SK-N-SH (cell line): ENCODE measurements at regions not wholly inside any gene's neighbourhood (a gene's known extent, or its start where the extent isn't known, plus 50 kb on each side); places are given as distances from the start of the nearest gene placed in this dataset.

Source experiments
- CTCF ChIA-PET: fragments of 300-600, 350-600 bp; formaldehyde crosslinking; extraction: SDS; loops from one replicate; lab custom pipeline; 2021; lab: Yijun Ruan, JAX
- POLR2A ChIA-PET: fragments of 350-600 bp; sonication (Branson Sonifier 250); formaldehyde crosslinking; extraction: SDS; loops from one replicate; lab custom pipeline; 2020; ENCODE audit warnings: antibody characterized with exemption, inconsistent platforms; lab: Yijun Ruan, JAX
- DNase-seq: peaks from one replicate; pipeline ENCODE4 v3.0.0; 2012
- H2AFZ ChIP-seq: fragments of 200-600 bp; sonication (generic); 2 replicates; pipeline ENCODE4 v1.8.1; 2016; ENCODE audit warnings: antibody characterized with exemption, mild to moderate bottlenecking, low read depth
- H3F3A ChIP-seq: fragments of 200-600 bp; sonication (generic); replicated peaks from 2 replicates; pipeline ENCODE3; 2016; ENCODE audit warnings: antibody characterized with exemption, mild to moderate bottlenecking; ENCODE audit not compliant: insufficient read depth
- H3K27ac ChIP-seq, 2 experiments: fragments of 200-500 bp in 1 of 2; fragments of 200-600 bp in 1 of 2; sonication (Bioruptor generic) in 1 of 2; sonication (generic), shearing (Covaris generic) in 1 of 2; 2 replicates each; pipeline versions ENCODE4 v1.5.1 to v1.6.1; 2014 to 2016; ENCODE audit warnings: low read depth in 2 of 2, inconsistent platforms in 1 of 2, low read length in 1 of 2, mild to moderate bottlenecking in 1 of 2, mixed read lengths in 1 of 2
- H3K27me3 ChIP-seq: fragments of 200-600 bp; sonication (generic), shearing (Covaris generic); 2 replicates; pipeline ENCODE4 v1.6.1; 2016; ENCODE audit warnings: mixed run types; ENCODE audit not compliant: insufficient read depth
- H3K36me3 ChIP-seq, 2 experiments: fragments of 200-500 bp in 1 of 2; fragments of 200-600 bp in 1 of 2; sonication (Bioruptor generic) in 1 of 2; sonication (generic) in 1 of 2; replicated peaks in 1 of 2; 2 replicates each; pipeline versions ENCODE3 to v1.5.1; 2014 to 2016; ENCODE audit warnings: low read length in 1 of 2, mild to moderate bottlenecking in 1 of 2; ENCODE audit not compliant: insufficient read depth in 2 of 2, control insufficient read depth in 1 of 2
- H3K4me1 ChIP-seq, 2 experiments: fragments of 200-500 bp in 1 of 2; fragments of 200-600 bp in 1 of 2; sonication (Bioruptor generic) in 1 of 2; sonication (generic), shearing (Covaris generic) in 1 of 2; 2 replicates each; pipeline versions ENCODE4 v1.5.1 to v1.6.1; 2014 to 2016; ENCODE audit warnings: low read depth in 1 of 2, low read length in 1 of 2, mixed run types in 1 of 2; ENCODE audit not compliant: insufficient read depth in 2 of 2, control insufficient read depth in 1 of 2
- H3K4me2 ChIP-seq: fragments of 200-600 bp; sonication (generic), shearing (Covaris generic); 2 replicates; pipeline ENCODE4 v1.6.1; 2017; ENCODE audit warnings: mixed run types
- H3K4me3 ChIP-seq, 2 experiments: fragments of 200-500 bp in 1 of 2; fragments of 200-600 bp in 1 of 2; sonication (Bioruptor generic) in 1 of 2; sonication (generic), shearing (Covaris generic) in 1 of 2; 2 replicates each; pipeline versions ENCODE4 v1.5.1 to v1.8.1; 2014 to 2016; ENCODE audit warnings: low read depth in 2 of 2, inconsistent platforms in 1 of 2, low read length in 1 of 2, mild to moderate bottlenecking in 1 of 2, mixed read lengths in 1 of 2, moderate library complexity in 1 of 2
- H3K79me2 ChIP-seq: fragments of 200-600 bp; sonication (generic); 2 replicates; pipeline ENCODE4 v1.8.1; 2017; ENCODE audit warnings: mild to moderate bottlenecking; ENCODE audit not compliant: insufficient read depth
- H3K9ac ChIP-seq: fragments of 200-600 bp; sonication (generic); 2 replicates; pipeline ENCODE4 v1.6.1; 2017; ENCODE audit warnings: mixed run types
- H3K9me2 ChIP-seq: fragments of 200-600 bp; sonication (generic); 2 replicates; pipeline ENCODE4 v1.6.1; 2017; ENCODE audit warnings: mixed run types
- H3K9me3 ChIP-seq: fragments of 200-600 bp; sonication (generic); 2 replicates; pipeline ENCODE4 v1.6.1; 2017; ENCODE audit warnings: mixed run types, mild to moderate bottlenecking, moderate library complexity
- H4K20me1 ChIP-seq: fragments of 200-600 bp; sonication (generic); 2 replicates; pipeline ENCODE4 v1.6.1; 2017; ENCODE audit warnings: mild to moderate bottlenecking, mixed run types; ENCODE audit not compliant: insufficient read depth
- ELF1 ChIP-seq: IDR thresholded peaks from 2 replicates; pipeline ENCODE4 v1.4.0; 2012
- EZH2phosphoT487 ChIP-seq: fragments of 200-600 bp; sonication (generic); IDR thresholded peaks from 2 replicates; pipeline ENCODE4 v1.6.1; 2017; ENCODE audit warnings: low read depth, mixed run types, mild to moderate bottlenecking, antibody characterized with exemption, moderate library complexity, borderline replicate concordance
- GATA2 ChIP-seq: sonication (generic); formaldehyde crosslinking; IDR thresholded peaks from 2 replicates; pipeline ENCODE4 v1.5.0; 2020; ENCODE audit warnings: mild to moderate bottlenecking, missing genetic modification reagents
- NFIC ChIP-seq: IDR thresholded peaks from 2 replicates; pipeline ENCODE4 v1.4.0; 2012; ENCODE audit warnings: borderline replicate concordance
- POLR2AphosphoS5 ChIP-seq: IDR thresholded peaks from 2 replicates; pipeline ENCODE4 v1.6.1; 2012; ENCODE audit warnings: low read depth, low read length
- RCOR1 ChIP-seq: fragments of 150-350 bp; IDR thresholded peaks from 2 replicates; pipeline ENCODE4 v1.6.1; 2017; ENCODE audit warnings: antibody characterized with exemption, low read length
- RFX5 ChIP-seq: IDR thresholded peaks from 2 replicates; pipeline ENCODE4 v1.6.1; 2012; ENCODE audit warnings: mild to moderate bottlenecking, improper control_type of control experiment, low read length
- TCF12 ChIP-seq: IDR thresholded peaks from 2 replicates; pipeline ENCODE4 v1.4.0; 2012
- TEAD4 ChIP-seq: IDR thresholded peaks from 2 replicates; pipeline ENCODE4 v1.4.0; 2012; ENCODE audit warnings: mild to moderate bottlenecking, borderline replicate concordance; ENCODE audit not compliant: insufficient read depth
- WGBS: methylation state at CpG from one replicate; pipeline ENCODE4 v1.1.6; 2017; ENCODE audit warnings: low lambda C conversion rate; 5-methylcytosine and 5-hydroxymethylcytosine counted together
- small RNA-seq, 7 experiments: library from RNA; depleted of rRNA; stranded (forward); fragments of <200 nt; gene quantifications; one replicate each; pipeline ENCODE3, GENCODE V24; 2012
- TF ChIP-seq, protein P1 (sequence below): IDR thresholded peaks from 2 replicates; pipeline ENCODE4 v1.4.0; 2012; ENCODE audit warnings: low read depth, borderline replicate concordance
- TF ChIP-seq, protein P2 (sequence below): IDR thresholded peaks from 2 replicates; pipeline ENCODE4; 2012

GRCh38 chr20:51854921-51855320 lies 52.6 kb upstream of the SALL4 start:
- no peaks in the 10 kb centered on the region for H3K9me3 ChIP-seq
- WGBS = 83% methylated on average over 6 of the region's 6 CpGs
- H3K27ac ChIP-seq = no peak overlapping the region
- no peak for TF ChIP-seq TEAD4
- no peak for TF ChIP-seq RFX5
- TF ChIP-seq NFIC = no peak
- TF ChIP-seq, protein P1, sequence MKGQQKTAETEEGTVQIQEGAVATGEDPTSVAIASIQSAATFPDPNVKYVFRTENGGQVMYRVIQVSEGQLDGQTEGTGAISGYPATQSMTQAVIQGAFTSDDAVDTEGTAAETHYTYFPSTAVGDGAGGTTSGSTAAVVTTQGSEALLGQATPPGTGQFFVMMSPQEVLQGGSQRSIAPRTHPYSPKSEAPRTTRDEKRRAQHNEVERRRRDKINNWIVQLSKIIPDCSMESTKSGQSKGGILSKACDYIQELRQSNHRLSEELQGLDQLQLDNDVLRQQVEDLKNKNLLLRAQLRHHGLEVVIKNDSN = no peak
- no peak for TF ChIP-seq POLR2AphosphoS5
- no peak for TF ChIP-seq TCF12
- TF ChIP-seq, protein P2, sequence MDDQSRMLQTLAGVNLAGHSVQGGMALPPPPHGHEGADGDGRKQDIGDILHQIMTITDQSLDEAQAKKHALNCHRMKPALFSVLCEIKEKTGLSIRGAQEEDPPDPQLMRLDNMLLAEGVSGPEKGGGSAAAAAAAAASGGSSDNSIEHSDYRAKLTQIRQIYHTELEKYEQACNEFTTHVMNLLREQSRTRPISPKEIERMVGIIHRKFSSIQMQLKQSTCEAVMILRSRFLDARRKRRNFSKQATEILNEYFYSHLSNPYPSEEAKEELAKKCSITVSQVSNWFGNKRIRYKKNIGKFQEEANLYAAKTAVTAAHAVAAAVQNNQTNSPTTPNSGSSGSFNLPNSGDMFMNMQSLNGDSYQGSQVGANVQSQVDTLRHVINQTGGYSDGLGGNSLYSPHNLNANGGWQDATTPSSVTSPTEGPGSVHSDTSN = no peak
- no peak for TF ChIP-seq RCOR1
- no peak for TF ChIP-seq GATA2
- no peak for TF ChIP-seq EZH2phosphoT487
- no peak for TF ChIP-seq ELF1
- no peaks in the 10 kb centered on the region; the same call in 1 of the 2 replicates for H3K79me2 ChIP-seq
- H2AFZ ChIP-seq = no peak overlapping the region
- ChIA-PET POLR2A (no interaction called here), CTCF (no interaction called here)
- no peaks in the 10 kb centered on the region for H4K20me1 ChIP-seq
- H3K27me3 ChIP-seq = no peaks in the 10 kb centered on the region
- H3K4me3 ChIP-seq = no peak overlapping the region
- no peak overlapping the region for H3K9ac ChIP-seq
- no peak overlapping the region for H3K4me2 ChIP-seq
- peaks cover 0 to 3% of the 10 kb centered on the region in 2 experiments; a peak in 1 of 4 replicates for H3K4me1 ChIP-seq
- DNase-seq = no peak
- no peaks in the 10 kb centered on the region for H3K9me2 ChIP-seq
- H3K36me3 ChIP-seq = no peaks in the 10 kb centered on the region
- no peaks in the 10 kb centered on the region for H3F3A ChIP-seq

Small RNAs in the stretch of these regions (small RNA-seq; reads per million reads assigned to genes)
- gene RNU6-347P (0 reads per million in 7 experiments), gene RNU7-6P (0 to 0.10 (median 0) reads per million in 7 experiments)
